ENCODE measurements at regions not wholly inside any gene's neighbourhood (a gene's known extent, or its start where the extent isn't known, plus 50 kb on each side); places are given as distances from the start of the nearest gene placed in this dataset.

GRCh38 chr13:55255236-55255635 is 1885.5 kb upstream of the PRR20A start:
- TF ChIP-seq POLR2A (IDR thresholded peaks at IDR 0.05) (no peak), CTCF (IDR thresholded peaks at IDR 0.05 in 8 of 11, conservative IDR thresholded peaks at IDR 0.05 in 3 of 11) (no peak)

All from spleen (tissue), 7 donors.